ENCODE measurements at regions not wholly inside any gene's neighbourhood (a gene's known extent, or its start where the extent isn't known, plus 50 kb on each side); places are given as distances from the start of the nearest gene placed in this dataset.
"Not testable (repeated sequence)": the region's sequence is repeated elsewhere in the genome, so short reads cannot be mapped to it uniquely, and the experiment has no call there.

DNA sequence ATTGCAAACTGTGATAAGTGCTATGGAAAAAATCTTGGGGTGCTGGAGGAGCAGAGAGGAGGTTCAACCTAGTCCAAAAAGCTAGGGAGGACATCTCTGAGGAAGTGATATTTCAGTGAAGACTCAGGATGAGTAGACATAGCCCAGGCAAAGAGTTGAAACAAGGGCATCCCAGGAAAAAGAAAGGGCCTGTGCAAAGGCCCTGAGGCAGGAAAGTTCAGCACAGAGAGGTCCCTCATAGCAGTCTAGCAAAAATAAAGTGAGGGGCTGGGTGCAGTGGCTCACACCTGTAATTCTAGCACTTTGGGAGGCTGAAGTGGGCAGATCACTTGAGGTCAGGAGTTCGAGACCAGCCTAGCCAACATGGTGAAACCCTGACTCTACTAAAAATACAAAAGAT, 53.0 kb upstream of the RASD2 start:
- not testable (repeated sequence) for TF ChIP-seq CTCF (IDR thresholded peaks at IDR 0.05); EZH2 (IDR thresholded peaks at IDR 0.05; ENCODE audit: borderline replicate concordance, insufficient read depth, low read depth, low read length, poor library complexity, severe bottlenecking)
